ENCODE measurements at regions not wholly inside any gene's neighbourhood (a gene's known extent, or its start where the extent isn't known, plus 50 kb on each side); places are given as distances from the start of the nearest gene placed in this dataset.

DNA sequence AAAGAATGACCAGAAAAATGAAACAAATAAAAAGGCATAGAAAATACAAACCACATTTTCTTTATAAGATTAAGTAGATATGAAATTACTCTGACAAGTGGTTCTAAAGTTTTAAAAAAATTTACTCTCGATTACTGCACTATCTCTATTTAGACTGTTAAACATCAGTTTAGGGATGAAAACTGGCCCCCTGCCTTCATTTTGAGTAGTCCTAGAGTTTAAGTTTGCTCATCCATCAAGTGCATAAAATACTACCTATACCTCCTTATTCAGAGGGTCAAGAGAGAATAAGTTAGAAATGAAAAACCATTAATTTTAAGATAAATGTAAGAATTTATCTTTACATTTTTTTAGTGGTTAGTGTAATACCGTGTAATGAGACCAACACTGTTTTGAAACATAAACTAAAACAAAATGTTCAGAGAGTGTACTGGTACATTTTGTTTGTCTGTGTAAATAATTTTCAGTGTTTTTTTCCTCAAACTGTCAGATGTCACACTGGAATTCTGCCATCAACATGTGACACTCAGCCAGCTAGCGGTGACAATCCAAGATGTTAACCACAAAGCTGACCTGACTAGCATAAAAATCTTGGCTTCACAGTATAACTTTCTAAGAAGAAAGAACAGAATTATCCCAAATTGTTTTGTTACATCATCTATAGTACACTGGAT, 184.8 kb upstream of the PCDH20 start:
- no peak for TF ChIP-seq CTCF (conservative IDR thresholded peaks at IDR 0.05)
- TF ChIP-seq ZFX (IDR thresholded peaks at IDR 0.05): no peak

Measured in C4-2B (cell line).